Endothelial cell (in vitro differentiated cells): ENCODE measurements at regions not wholly inside any gene's neighbourhood (a gene's known extent, or its start where the extent isn't known, plus 50 kb on each side); places are given as distances from the start of the nearest gene placed in this dataset.

Experiments used
- DNase-seq: peaks from one replicate; pipeline ENCODE4 v3.0.0; 2021; ENCODE audit warnings: low spot score
- H3K27ac Mint-ChIP-seq: one replicate; pipeline ENCODE4 v1.8.0; 2021; ENCODE audit warnings: mixed read lengths, inconsistent platforms; ENCODE audit not compliant: unreplicated experiment
- H3K27me3 Mint-ChIP-seq: one replicate; pipeline ENCODE4 v1.8.0; 2021; ENCODE audit warnings: mild to moderate bottlenecking, moderate library complexity, mixed read lengths, inconsistent platforms; ENCODE audit not compliant: unreplicated experiment
- H3K36me3 Mint-ChIP-seq: one replicate; pipeline ENCODE4 v1.8.0; 2021; ENCODE audit warnings: mild to moderate bottlenecking, low read depth, mixed read lengths, inconsistent platforms; ENCODE audit not compliant: unreplicated experiment
- H3K4me1 Mint-ChIP-seq: one replicate; pipeline ENCODE4 v1.8.0; 2021; ENCODE audit warnings: mild to moderate bottlenecking, mixed read lengths, inconsistent platforms; ENCODE audit not compliant: unreplicated experiment
- H3K4me3 Mint-ChIP-seq: one replicate; pipeline ENCODE4 v1.8.0; 2021; ENCODE audit warnings: mild to moderate bottlenecking, mixed read lengths, inconsistent platforms; ENCODE audit not compliant: unreplicated experiment
- H3K9me3 Mint-ChIP-seq: one replicate; pipeline ENCODE4 v1.8.0; 2021; ENCODE audit warnings: mixed read lengths, inconsistent platforms; ENCODE audit not compliant: unreplicated experiment
- TF ChIP-seq, protein P1 (sequence below): fragments of 200-600 bp; sonication (generic); IDR thresholded peaks from one replicate; pipeline ENCODE4 v1.5.0; 2021; ENCODE audit warnings: antibody characterized with exemption; ENCODE audit not compliant: unreplicated experiment

DNA sequence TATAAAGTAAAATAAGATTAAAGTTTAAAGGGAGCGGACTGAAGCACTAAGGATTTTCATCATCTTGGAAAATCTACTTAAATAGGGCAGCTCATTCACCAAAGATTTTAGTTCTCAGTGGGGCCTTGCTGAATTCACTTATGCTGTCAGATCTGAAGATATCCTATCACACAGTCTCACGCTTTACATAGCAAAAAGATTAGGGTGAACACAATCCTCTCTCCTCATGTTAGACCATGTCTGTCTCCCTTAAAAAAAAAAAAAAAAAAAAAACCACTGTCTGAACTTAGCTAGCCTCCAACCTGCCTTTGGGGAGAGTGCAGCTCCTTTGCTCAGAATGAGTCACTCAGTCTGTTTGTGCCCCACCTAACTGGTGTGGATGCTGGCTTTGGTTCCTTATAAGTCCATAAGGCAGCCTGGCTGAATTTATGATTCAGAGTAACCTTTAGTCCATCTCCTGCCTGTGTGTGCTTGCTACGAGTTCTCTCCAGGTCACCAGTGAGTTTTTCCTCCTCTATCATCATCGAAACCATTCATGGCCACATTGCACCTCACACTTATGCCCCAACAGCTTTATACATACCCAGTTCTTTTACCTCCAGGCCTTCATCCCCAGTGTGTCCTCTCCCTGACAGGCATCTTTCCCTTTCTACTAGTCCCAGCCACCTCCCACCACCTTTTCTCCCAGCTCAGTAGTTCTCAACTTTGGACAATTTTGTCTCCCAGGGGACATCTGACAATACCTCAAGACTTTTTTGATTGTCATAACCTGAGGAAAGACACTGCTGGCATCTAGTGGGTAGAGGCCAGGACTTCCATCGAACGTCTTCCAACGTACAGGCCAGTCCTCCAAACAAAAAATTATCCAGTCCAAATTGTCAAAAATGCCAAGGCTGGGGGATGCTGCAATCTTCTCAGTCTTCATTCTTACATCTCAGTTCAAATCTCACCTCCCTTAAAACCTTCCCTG lies 220.7 kb upstream of the EMCN start:
- Mint-ChIP-seq H3K27me3 (peaks cover 1% of the 10 kb centered on the region), H3K4me1 (peaks cover 9% of the 10 kb centered on the region), H3K9me3 (peaks cover 4% of the 10 kb centered on the region), H3K36me3 (peaks cover 3% of the 10 kb centered on the region), H3K27ac (no peak overlapping the region), H3K4me3 (no peak overlapping the region)
- no peak for DNase-seq
- TF ChIP-seq, protein P1, sequence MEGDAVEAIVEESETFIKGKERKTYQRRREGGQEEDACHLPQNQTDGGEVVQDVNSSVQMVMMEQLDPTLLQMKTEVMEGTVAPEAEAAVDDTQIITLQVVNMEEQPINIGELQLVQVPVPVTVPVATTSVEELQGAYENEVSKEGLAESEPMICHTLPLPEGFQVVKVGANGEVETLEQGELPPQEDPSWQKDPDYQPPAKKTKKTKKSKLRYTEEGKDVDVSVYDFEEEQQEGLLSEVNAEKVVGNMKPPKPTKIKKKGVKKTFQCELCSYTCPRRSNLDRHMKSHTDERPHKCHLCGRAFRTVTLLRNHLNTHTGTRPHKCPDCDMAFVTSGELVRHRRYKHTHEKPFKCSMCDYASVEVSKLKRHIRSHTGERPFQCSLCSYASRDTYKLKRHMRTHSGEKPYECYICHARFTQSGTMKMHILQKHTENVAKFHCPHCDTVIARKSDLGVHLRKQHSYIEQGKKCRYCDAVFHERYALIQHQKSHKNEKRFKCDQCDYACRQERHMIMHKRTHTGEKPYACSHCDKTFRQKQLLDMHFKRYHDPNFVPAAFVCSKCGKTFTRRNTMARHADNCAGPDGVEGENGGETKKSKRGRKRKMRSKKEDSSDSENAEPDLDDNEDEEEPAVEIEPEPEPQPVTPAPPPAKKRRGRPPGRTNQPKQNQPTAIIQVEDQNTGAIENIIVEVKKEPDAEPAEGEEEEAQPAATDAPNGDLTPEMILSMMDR, result no peak

DNA sequence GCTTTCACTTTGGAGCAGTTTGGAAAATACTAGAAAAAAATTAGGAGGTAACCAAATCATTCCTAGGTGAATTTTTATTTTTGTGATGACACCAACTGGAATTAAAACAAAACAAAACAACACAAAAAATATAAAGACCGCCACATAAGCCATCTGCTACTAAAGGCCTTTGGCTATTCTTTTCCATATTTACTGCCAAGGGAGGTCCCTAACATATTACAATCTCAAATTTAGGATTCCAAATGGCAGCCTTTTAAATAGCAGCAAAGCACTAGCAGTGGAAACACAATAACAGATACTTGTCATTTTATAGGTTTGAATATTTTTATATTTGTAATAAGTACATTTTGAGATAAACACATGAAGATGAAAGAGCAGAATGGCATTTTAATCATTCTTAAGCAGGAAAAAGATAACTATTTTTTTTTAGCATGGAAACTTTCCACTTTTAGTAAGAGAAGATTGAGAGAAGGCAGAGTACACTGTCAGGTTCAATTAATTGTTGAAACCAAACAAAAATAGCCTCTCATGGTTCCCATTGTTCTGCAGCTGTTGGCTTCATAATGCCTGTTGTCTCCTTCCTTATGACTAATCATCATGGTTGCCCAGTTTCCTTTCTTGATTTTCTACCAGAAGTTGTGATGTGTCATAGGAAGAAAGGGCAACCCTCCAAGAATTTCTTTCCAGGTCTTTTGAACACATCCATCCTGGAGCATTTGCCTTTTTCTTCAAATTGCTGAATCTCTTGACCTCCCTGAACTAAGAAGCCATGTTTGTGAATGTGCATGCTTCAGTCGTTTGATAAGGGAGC lies 219.0 kb upstream of the EMCN start:
- Mint-ChIP-seq H3K27me3 (peaks cover 1% of the 10 kb centered on the region), H3K4me1 (peaks cover 9% of the 10 kb centered on the region), H3K9me3 (peaks cover 4% of the 10 kb centered on the region), H3K27ac (no peak overlapping the region), H3K36me3 (peaks cover 3% of the 10 kb centered on the region), H3K4me3 (no peak overlapping the region)
- DNase-seq, result no peak
- TF ChIP-seq, protein P1, result no peak

DNA sequence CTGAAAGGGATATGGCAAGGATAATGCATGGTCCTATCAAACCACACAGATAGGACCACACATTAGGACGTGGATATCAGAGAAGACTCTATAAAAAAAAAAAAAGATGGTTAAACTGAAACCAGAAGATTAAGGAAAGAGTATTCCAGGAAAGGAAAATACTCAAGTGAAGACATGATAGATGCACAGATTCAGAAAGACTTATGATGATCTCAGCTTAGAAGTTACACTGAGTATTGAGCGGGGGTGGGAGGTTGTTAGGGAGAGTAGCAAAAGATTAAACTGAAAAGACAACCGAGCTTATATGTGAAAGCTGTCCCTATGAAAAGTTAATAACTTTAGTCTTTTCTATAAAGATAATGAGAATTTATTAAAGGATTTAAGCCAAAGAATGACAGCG lies 211.0 kb upstream of the EMCN start:
- Mint-ChIP-seq H3K4me1 (no peaks in the 10 kb centered on the region), H3K9me3 (no peaks in the 10 kb centered on the region), H3K36me3 (no peaks in the 10 kb centered on the region), H3K27me3 (peaks cover 1% of the 10 kb centered on the region), H3K4me3 (no peak overlapping the region), H3K27ac (no peak overlapping the region)
- TF ChIP-seq, protein P1, result no peak
- no peak for DNase-seq

DNA sequence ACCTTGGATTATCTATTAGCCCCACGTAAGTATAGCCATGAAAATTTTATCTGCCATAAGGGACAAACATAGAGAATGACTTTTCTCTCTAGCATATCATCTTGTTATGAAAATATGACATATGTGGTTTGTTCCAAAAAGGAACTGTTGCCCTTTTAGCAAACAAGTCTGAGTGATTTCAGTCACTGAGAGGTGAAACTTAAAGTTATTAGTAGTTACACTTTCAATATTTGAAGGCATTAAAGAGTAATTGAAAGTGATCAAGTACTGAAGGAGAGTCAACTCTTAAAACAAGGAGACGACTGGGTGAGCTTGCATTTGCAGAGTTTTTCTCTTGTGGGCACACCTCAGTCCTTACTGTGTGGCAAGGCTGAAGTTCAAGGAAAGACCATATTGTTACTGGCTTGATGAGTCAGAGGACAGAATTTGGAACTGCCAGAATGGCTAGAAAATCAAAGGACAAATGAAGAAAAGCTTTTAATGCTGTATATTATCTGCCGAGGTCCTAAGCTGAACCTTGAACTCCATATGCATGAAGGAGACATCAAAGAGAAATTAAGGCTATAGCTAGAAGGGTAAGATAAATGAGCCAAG lies 205.1 kb upstream of the EMCN start:
- Mint-ChIP-seq H3K27ac (no peak overlapping the region), H3K9me3 (no peaks in the 10 kb centered on the region), H3K36me3 (no peaks in the 10 kb centered on the region), H3K27me3 (no peaks in the 10 kb centered on the region), H3K4me3 (no peak overlapping the region), H3K4me1 (no peaks in the 10 kb centered on the region)
- TF ChIP-seq, protein P1, result no peak
- DNase-seq, result no peak
